T-helper 1 cell treated with Interleukin-12 subunit alpha and Interleukin-12 subunit beta and Interleukin-4 antibody, amounts not matched to agents 30 μg/mL and 1 μg/mL, for 36 hours (primary cell): ENCODE measurements at regions not wholly inside any gene's neighbourhood (a gene's known extent, or its start where the extent isn't known, plus 50 kb on each side); places are given as distances from the start of the nearest gene placed in this dataset.
"Not testable (repeated sequence)": the region's sequence is repeated elsewhere in the genome, so short reads cannot be mapped to it uniquely, and the experiment has no call there.

ENCODE experiments used
- H3K27ac Mint-ChIP-seq: one replicate; pipeline ENCODE4 v1.8.0; 2021; ENCODE audit warnings: mild to moderate bottlenecking, mixed read lengths
- H3K27me3 Mint-ChIP-seq: one replicate; pipeline ENCODE4 v1.8.0; 2021; ENCODE audit warnings: low read depth, mixed read lengths
- H3K36me3 Mint-ChIP-seq: one replicate; pipeline ENCODE4 v1.8.0; 2021; ENCODE audit warnings: low read depth, mixed read lengths
- H3K4me1 Mint-ChIP-seq: one replicate; pipeline ENCODE4 v1.8.0; 2021; ENCODE audit warnings: low read depth, mixed read lengths
- H3K4me3 Mint-ChIP-seq: one replicate; pipeline ENCODE4 v1.8.0; 2021; ENCODE audit warnings: mild to moderate bottlenecking, moderate library complexity, mixed read lengths
- H3K9me3 Mint-ChIP-seq: one replicate; pipeline ENCODE4 v1.8.0; 2021; ENCODE audit warnings: mixed read lengths

GRCh38 chr13:68905186-68905585, 1202.4 kb upstream of the ATXN8OS start:
- Mint-ChIP-seq H3K4me3 (no peak overlapping the region), H3K27ac (no peak overlapping the region), H3K27me3 (no peaks in the 10 kb centered on the region), H3K9me3 (peaks cover 37% of the 10 kb centered on the region), H3K4me1 (no peaks in the 10 kb centered on the region), H3K36me3 (no peaks in the 10 kb centered on the region)

- Mint-ChIP-seq H3K27me3 (no peaks in the 10 kb centered on the region), H3K36me3 (no peaks in the 10 kb centered on the region), H3K9me3 (peaks cover 28% of the 10 kb centered on the region), H3K4me1 (no peaks in the 10 kb centered on the region), H3K27ac (no peak overlapping the region), H3K4me3 (no peak overlapping the region)
These were observed 1210.2 kb upstream of the ATXN8OS start for GRCh38 chr13:68897331-68897928.

GRCh38 chr13:68895696-68896095, 1211.9 kb upstream of the ATXN8OS start:
- Mint-ChIP-seq H3K36me3 (no peaks in the 10 kb centered on the region), H3K27me3 (no peaks in the 10 kb centered on the region), H3K9me3 (peaks cover 29% of the 10 kb centered on the region), H3K27ac (no peak overlapping the region), H3K4me1 (no peaks in the 10 kb centered on the region), H3K4me3 (no peak overlapping the region)

- not testable (repeated sequence) for H3K4me3 Mint-ChIP-seq, H3K36me3 Mint-ChIP-seq, H3K27ac Mint-ChIP-seq, H3K27me3 Mint-ChIP-seq, H3K4me1 Mint-ChIP-seq
- peaks cover 43% of the 10 kb centered on the region for H3K9me3 Mint-ChIP-seq
These were observed 1213.9 kb upstream of the ATXN8OS start for GRCh38 chr13:68893721-68894120.

GRCh38 chr13:68892596-68892995, 1215.0 kb upstream of the ATXN8OS start:
- H3K36me3 Mint-ChIP-seq, H3K4me3 Mint-ChIP-seq, H3K27me3 Mint-ChIP-seq, H3K4me1 Mint-ChIP-seq, H3K27ac Mint-ChIP-seq: not testable (repeated sequence)
- peaks cover 38% of the 10 kb centered on the region for H3K9me3 Mint-ChIP-seq

- not testable (repeated sequence) for H3K27me3 Mint-ChIP-seq, H3K27ac Mint-ChIP-seq, H3K4me3 Mint-ChIP-seq, H3K36me3 Mint-ChIP-seq, H3K4me1 Mint-ChIP-seq
- peaks cover 33% of the 10 kb centered on the region for H3K9me3 Mint-ChIP-seq
These were observed 1217.5 kb upstream of the ATXN8OS start for GRCh38 chr13:68890101-68890500.

GRCh38 chr13:68888832-68889231, 1218.8 kb upstream of the ATXN8OS start:
- Mint-ChIP-seq H3K27me3 (no peaks in the 10 kb centered on the region), H3K27ac (no peak overlapping the region), H3K36me3 (no peaks in the 10 kb centered on the region), H3K4me3 (no peak overlapping the region), H3K4me1 (no peaks in the 10 kb centered on the region), H3K9me3 (peaks cover 27% of the 10 kb centered on the region)

- Mint-ChIP-seq H3K4me3 (no peak overlapping the region), H3K27me3 (no peaks in the 10 kb centered on the region), H3K4me1 (no peaks in the 10 kb centered on the region), H3K27ac (no peak overlapping the region), H3K36me3 (no peaks in the 10 kb centered on the region), H3K9me3 (peaks cover 17% of the 10 kb centered on the region)
These were observed 1235.3 kb upstream of the ATXN8OS start for GRCh38 chr13:68872338-68872737.

- no peaks in the 10 kb centered on the region for H3K4me1 Mint-ChIP-seq
- H3K9me3 Mint-ChIP-seq = peaks cover 14% of the 10 kb centered on the region
- H3K4me3 Mint-ChIP-seq = no peak overlapping the region
- peak overlapping the region; percentile 47 for H3K27ac Mint-ChIP-seq
- H3K27me3 Mint-ChIP-seq = no peaks in the 10 kb centered on the region
- no peaks in the 10 kb centered on the region for H3K36me3 Mint-ChIP-seq
These were observed 1256.6 kb upstream of the ATXN8OS start for GRCh38 chr13:68851026-68851425.

GRCh38 chr13:68850160-68850559, 1257.5 kb upstream of the ATXN8OS start:
- H3K4me1 Mint-ChIP-seq = no peaks in the 10 kb centered on the region
- H3K36me3 Mint-ChIP-seq = no peaks in the 10 kb centered on the region
- H3K9me3 Mint-ChIP-seq = peaks cover 14% of the 10 kb centered on the region
- H3K27ac Mint-ChIP-seq = no peak overlapping the region
- H3K4me3 Mint-ChIP-seq = no peak overlapping the region
- H3K27me3 Mint-ChIP-seq = no peaks in the 10 kb centered on the region

- H3K36me3 Mint-ChIP-seq = no peaks in the 10 kb centered on the region
- H3K27ac Mint-ChIP-seq = no peak overlapping the region
- no peaks in the 10 kb centered on the region for H3K4me1 Mint-ChIP-seq
- H3K4me3 Mint-ChIP-seq = no peak overlapping the region
- H3K27me3 Mint-ChIP-seq = no peaks in the 10 kb centered on the region
- peaks cover 14% of the 10 kb centered on the region for H3K9me3 Mint-ChIP-seq
These were observed 1261.0 kb upstream of the ATXN8OS start for GRCh38 chr13:68846663-68847062.

GRCh38 chr13:68834375-68834774, 1273.3 kb upstream of the ATXN8OS start:
- no peak overlapping the region for H3K27ac Mint-ChIP-seq
- H3K9me3 Mint-ChIP-seq = peaks cover 9% of the 10 kb centered on the region
- no peaks in the 10 kb centered on the region for H3K27me3 Mint-ChIP-seq
- no peaks in the 10 kb centered on the region for H3K36me3 Mint-ChIP-seq
- H3K4me3 Mint-ChIP-seq = no peak overlapping the region
- no peaks in the 10 kb centered on the region for H3K4me1 Mint-ChIP-seq

- H3K36me3 Mint-ChIP-seq = no peaks in the 10 kb centered on the region
- H3K27ac Mint-ChIP-seq = no peak overlapping the region
- H3K27me3 Mint-ChIP-seq = no peaks in the 10 kb centered on the region
- peaks cover 3% of the 10 kb centered on the region for H3K9me3 Mint-ChIP-seq
- H3K4me1 Mint-ChIP-seq = no peaks in the 10 kb centered on the region
- H3K4me3 Mint-ChIP-seq = no peak overlapping the region
These were observed 1290.9 kb upstream of the ATXN8OS start for GRCh38 chr13:68816715-68817114.

- Mint-ChIP-seq H3K9me3 (peaks cover 2% of the 10 kb centered on the region), H3K4me1 (no peaks in the 10 kb centered on the region), H3K27ac (no peak overlapping the region), H3K27me3 (no peaks in the 10 kb centered on the region), H3K36me3 (no peaks in the 10 kb centered on the region), H3K4me3 (no peak overlapping the region)
These were observed 1294.3 kb upstream of the ATXN8OS start for GRCh38 chr13:68813180-68813796.

GRCh38 chr13:68810660-68811059, 1297.0 kb upstream of the ATXN8OS start:
- no peak overlapping the region for H3K4me3 Mint-ChIP-seq
- H3K27ac Mint-ChIP-seq = no peak overlapping the region
- H3K4me1 Mint-ChIP-seq = no peaks in the 10 kb centered on the region
- peaks cover 9% of the 10 kb centered on the region for H3K9me3 Mint-ChIP-seq
- H3K36me3 Mint-ChIP-seq = no peaks in the 10 kb centered on the region
- no peaks in the 10 kb centered on the region for H3K27me3 Mint-ChIP-seq

GRCh38 chr13:68808456-68808855, 1299.2 kb upstream of the ATXN8OS start:
- H3K4me3 Mint-ChIP-seq = no peak overlapping the region
- H3K4me1 Mint-ChIP-seq = no peaks in the 10 kb centered on the region
- no peaks in the 10 kb centered on the region for H3K36me3 Mint-ChIP-seq
- H3K9me3 Mint-ChIP-seq = peaks cover 9% of the 10 kb centered on the region
- H3K27ac Mint-ChIP-seq = no peak overlapping the region
- no peaks in the 10 kb centered on the region for H3K27me3 Mint-ChIP-seq
